SK-N-SH (cell line): ENCODE measurements at regions not wholly inside any gene's neighbourhood (a gene's known extent, or its start where the extent isn't known, plus 50 kb on each side); places are given as distances from the start of the nearest gene placed in this dataset.

Experiments
- CTCF ChIA-PET: fragments of 300-600, 350-600 bp; formaldehyde crosslinking; extraction: SDS; loops from one replicate; lab custom pipeline; 2021; lab: Yijun Ruan, JAX
- POLR2A ChIA-PET: fragments of 350-600 bp; sonication (Branson Sonifier 250); formaldehyde crosslinking; extraction: SDS; loops from one replicate; lab custom pipeline; 2020; ENCODE audit warnings: antibody characterized with exemption, inconsistent platforms; lab: Yijun Ruan, JAX
- DNase-seq: peaks from one replicate; pipeline ENCODE4 v3.0.0; 2012
- H2AFZ ChIP-seq: fragments of 200-600 bp; sonication (generic); 2 replicates; pipeline ENCODE4 v1.8.1; 2016; ENCODE audit warnings: antibody characterized with exemption, mild to moderate bottlenecking, low read depth
- H3F3A ChIP-seq: fragments of 200-600 bp; sonication (generic); replicated peaks from 2 replicates; pipeline ENCODE3; 2016; ENCODE audit warnings: antibody characterized with exemption, mild to moderate bottlenecking; ENCODE audit not compliant: insufficient read depth
- H3K27ac ChIP-seq, 2 experiments: fragments of 200-500 bp in 1 of 2; fragments of 200-600 bp in 1 of 2; sonication (Bioruptor generic) in 1 of 2; sonication (generic), shearing (Covaris generic) in 1 of 2; 2 replicates each; pipeline versions ENCODE4 v1.5.1 to v1.6.1; 2014 to 2016; ENCODE audit warnings: low read depth in 2 of 2, inconsistent platforms in 1 of 2, low read length in 1 of 2, mild to moderate bottlenecking in 1 of 2, mixed read lengths in 1 of 2
- H3K27me3 ChIP-seq: fragments of 200-600 bp; sonication (generic), shearing (Covaris generic); 2 replicates; pipeline ENCODE4 v1.6.1; 2016; ENCODE audit warnings: mixed run types; ENCODE audit not compliant: insufficient read depth
- H3K36me3 ChIP-seq, 2 experiments: fragments of 200-500 bp in 1 of 2; fragments of 200-600 bp in 1 of 2; sonication (Bioruptor generic) in 1 of 2; sonication (generic) in 1 of 2; replicated peaks in 1 of 2; 2 replicates each; pipeline versions ENCODE3 to v1.5.1; 2014 to 2016; ENCODE audit warnings: low read length in 1 of 2, mild to moderate bottlenecking in 1 of 2; ENCODE audit not compliant: insufficient read depth in 2 of 2, control insufficient read depth in 1 of 2
- H3K4me1 ChIP-seq, 2 experiments: fragments of 200-500 bp in 1 of 2; fragments of 200-600 bp in 1 of 2; sonication (Bioruptor generic) in 1 of 2; sonication (generic), shearing (Covaris generic) in 1 of 2; 2 replicates each; pipeline versions ENCODE4 v1.5.1 to v1.6.1; 2014 to 2016; ENCODE audit warnings: low read depth in 1 of 2, low read length in 1 of 2, mixed run types in 1 of 2; ENCODE audit not compliant: insufficient read depth in 2 of 2, control insufficient read depth in 1 of 2
- H3K4me2 ChIP-seq: fragments of 200-600 bp; sonication (generic), shearing (Covaris generic); 2 replicates; pipeline ENCODE4 v1.6.1; 2017; ENCODE audit warnings: mixed run types
- H3K4me3 ChIP-seq, 2 experiments: fragments of 200-500 bp in 1 of 2; fragments of 200-600 bp in 1 of 2; sonication (Bioruptor generic) in 1 of 2; sonication (generic), shearing (Covaris generic) in 1 of 2; 2 replicates each; pipeline versions ENCODE4 v1.5.1 to v1.8.1; 2014 to 2016; ENCODE audit warnings: low read depth in 2 of 2, inconsistent platforms in 1 of 2, low read length in 1 of 2, mild to moderate bottlenecking in 1 of 2, mixed read lengths in 1 of 2, moderate library complexity in 1 of 2
- H3K79me2 ChIP-seq: fragments of 200-600 bp; sonication (generic); 2 replicates; pipeline ENCODE4 v1.8.1; 2017; ENCODE audit warnings: mild to moderate bottlenecking; ENCODE audit not compliant: insufficient read depth
- H3K9ac ChIP-seq: fragments of 200-600 bp; sonication (generic); 2 replicates; pipeline ENCODE4 v1.6.1; 2017; ENCODE audit warnings: mixed run types
- H3K9me2 ChIP-seq: fragments of 200-600 bp; sonication (generic); 2 replicates; pipeline ENCODE4 v1.6.1; 2017; ENCODE audit warnings: mixed run types
- H3K9me3 ChIP-seq: fragments of 200-600 bp; sonication (generic); 2 replicates; pipeline ENCODE4 v1.6.1; 2017; ENCODE audit warnings: mixed run types, mild to moderate bottlenecking, moderate library complexity
- H4K20me1 ChIP-seq: fragments of 200-600 bp; sonication (generic); 2 replicates; pipeline ENCODE4 v1.6.1; 2017; ENCODE audit warnings: mild to moderate bottlenecking, mixed run types; ENCODE audit not compliant: insufficient read depth
- FOSL2 ChIP-seq: IDR thresholded peaks from 2 replicates; pipeline ENCODE4 v1.4.0; 2012; ENCODE audit warnings: low read depth, mild to moderate bottlenecking, moderate library complexity, borderline replicate concordance
- FOXJ3 ChIP-seq: sonication (generic); formaldehyde crosslinking; IDR thresholded peaks from 2 replicates; pipeline ENCODE4 v1.5.1; 2020; ENCODE audit warnings: mild to moderate bottlenecking, missing genetic modification reagents
- FOXM1 ChIP-seq: IDR thresholded peaks from 2 replicates; pipeline ENCODE4 v1.4.0; 2012; ENCODE audit warnings: low read depth, mild to moderate bottlenecking
- GATA2 ChIP-seq: sonication (generic); formaldehyde crosslinking; IDR thresholded peaks from 2 replicates; pipeline ENCODE4 v1.5.0; 2020; ENCODE audit warnings: mild to moderate bottlenecking, missing genetic modification reagents
- MEF2A ChIP-seq: IDR thresholded peaks from 2 replicates; pipeline ENCODE4 v1.4.0; 2012; ENCODE audit warnings: low read depth, borderline replicate concordance
- MXI1 ChIP-seq: IDR thresholded peaks from 2 replicates; pipeline ENCODE4 v1.6.1; 2012; ENCODE audit warnings: mild to moderate bottlenecking, low read depth, low read length, improper control_type of control experiment
- NFIC ChIP-seq: IDR thresholded peaks from 2 replicates; pipeline ENCODE4 v1.4.0; 2012; ENCODE audit warnings: borderline replicate concordance
- RCOR1 ChIP-seq: fragments of 150-350 bp; IDR thresholded peaks from 2 replicates; pipeline ENCODE4 v1.6.1; 2017; ENCODE audit warnings: antibody characterized with exemption, low read length
- RFX5 ChIP-seq: IDR thresholded peaks from 2 replicates; pipeline ENCODE4 v1.6.1; 2012; ENCODE audit warnings: mild to moderate bottlenecking, improper control_type of control experiment, low read length
- RXRA ChIP-seq: IDR thresholded peaks from 2 replicates; pipeline ENCODE4 v1.4.0; 2012; ENCODE audit warnings: low read depth, mild to moderate bottlenecking, borderline replicate concordance
- SMC3 ChIP-seq: IDR thresholded peaks from 2 replicates; pipeline ENCODE4 v1.6.1; 2012; ENCODE audit warnings: low read depth, low read length, improper control_type of control experiment
- TAF1 ChIP-seq: IDR thresholded peaks from 2 replicates; pipeline ENCODE4 v1.6.1; 2012; ENCODE audit warnings: low read depth, mild to moderate bottlenecking, low read length, moderate library complexity, borderline replicate concordance
- TEAD4 ChIP-seq: IDR thresholded peaks from 2 replicates; pipeline ENCODE4 v1.4.0; 2012; ENCODE audit warnings: mild to moderate bottlenecking, borderline replicate concordance; ENCODE audit not compliant: insufficient read depth
- USF1 ChIP-seq: IDR thresholded peaks from 2 replicates; pipeline ENCODE4 v1.4.0; 2012; ENCODE audit warnings: low read depth, borderline replicate concordance
- WGBS: methylation state at CpG from one replicate; pipeline ENCODE4 v1.1.6; 2017; ENCODE audit warnings: low lambda C conversion rate; 5-methylcytosine and 5-hydroxymethylcytosine counted together
- TF ChIP-seq, protein P1 (sequence below): IDR thresholded peaks from 2 replicates; pipeline ENCODE4 v1.4.0; 2012; ENCODE audit warnings: low read depth
- TF ChIP-seq, protein P2 (sequence below): fragments of 150-350 bp; IDR thresholded peaks from 2 replicates; pipeline ENCODE4 v1.6.1; 2017; ENCODE audit warnings: antibody characterized with exemption, low read length, low read depth, borderline replicate concordance

GRCh38 chr1:2867087-2867425 is 65.6 kb upstream of the TTC34 start:
- 11% methylated on average over 9 of the region's 11 CpGs for WGBS
- POLR2A ChIA-PET: no interaction called here
- H3K9me3 ChIP-seq: no peaks in the 10 kb centered on the region

DNA sequence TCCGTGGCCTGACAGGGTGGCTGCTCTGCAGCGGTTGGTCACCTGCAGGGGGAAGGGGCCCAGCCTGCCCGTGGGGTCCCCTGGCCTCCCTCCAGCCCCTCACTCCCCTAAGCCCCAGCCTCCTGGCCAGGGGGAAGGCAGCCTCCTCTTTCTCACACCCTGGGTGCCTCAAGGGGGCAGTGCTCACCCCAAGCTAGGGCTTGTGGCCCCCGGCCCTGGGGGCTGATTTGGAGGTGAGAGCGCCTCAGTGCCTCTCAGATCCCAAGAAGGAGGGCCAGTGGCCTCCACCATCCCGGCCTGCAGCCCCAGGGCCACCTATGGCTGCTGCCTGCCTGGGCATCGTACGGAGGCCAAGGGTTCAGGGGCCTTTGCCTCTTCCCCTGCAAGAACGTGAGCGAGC is 66.4 kb upstream of the TTC34 start:
- Histone ChIP-seq H4K20me1 (no peaks in the 10 kb centered on the region), H3K36me3 (no peaks in the 10 kb centered on the region), H2AFZ (no peak overlapping the region), H3K27me3 (no peaks in the 10 kb centered on the region), H3F3A (no peaks in the 10 kb centered on the region), H3K4me3 (no peak overlapping the region), H3K9me3 (no peaks in the 10 kb centered on the region), H3K4me2 (no peak overlapping the region), H3K79me2 (no peaks in the 10 kb centered on the region), H3K9me2 (no peaks in the 10 kb centered on the region), H3K4me1 (no peaks in the 10 kb centered on the region), H3K9ac (no peak overlapping the region), H3K27ac (no peak overlapping the region)
- CTCF ChIA-PET: no interaction called here
- POLR2A ChIA-PET: no interaction called here
- TF ChIP-seq FOSL2: no peak
- TF ChIP-seq, protein P1, sequence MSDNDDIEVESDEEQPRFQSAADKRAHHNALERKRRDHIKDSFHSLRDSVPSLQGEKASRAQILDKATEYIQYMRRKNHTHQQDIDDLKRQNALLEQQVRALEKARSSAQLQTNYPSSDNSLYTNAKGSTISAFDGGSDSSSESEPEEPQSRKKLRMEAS: no peak
- no peak for TF ChIP-seq USF1
- TF ChIP-seq GATA2 (CRISPR knock-in tag): no peak
- no peak for TF ChIP-seq RFX5
- TF ChIP-seq TEAD4: no peak
- TF ChIP-seq FOXM1: no peak
- TF ChIP-seq TAF1: no peak
- TF ChIP-seq NFIC: no peak
- no peak for TF ChIP-seq MXI1
- no peak for TF ChIP-seq MEF2A
- no peak for TF ChIP-seq FOXJ3 (CRISPR knock-in tag)
- TF ChIP-seq RCOR1: no peak
- TF ChIP-seq, protein P2, sequence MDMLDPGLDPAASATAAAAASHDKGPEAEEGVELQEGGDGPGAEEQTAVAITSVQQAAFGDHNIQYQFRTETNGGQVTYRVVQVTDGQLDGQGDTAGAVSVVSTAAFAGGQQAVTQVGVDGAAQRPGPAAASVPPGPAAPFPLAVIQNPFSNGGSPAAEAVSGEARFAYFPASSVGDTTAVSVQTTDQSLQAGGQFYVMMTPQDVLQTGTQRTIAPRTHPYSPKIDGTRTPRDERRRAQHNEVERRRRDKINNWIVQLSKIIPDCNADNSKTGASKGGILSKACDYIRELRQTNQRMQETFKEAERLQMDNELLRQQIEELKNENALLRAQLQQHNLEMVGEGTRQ: no peak
- no peak for TF ChIP-seq SMC3
- WGBS: 0% methylated on average over 3 of the region's 10 CpGs
- DNase-seq: no peak

More at GRCh38 chr1:2867087-2867425, 65.6 kb upstream of the TTC34 start:
- Histone ChIP-seq H3K4me2 (no peak overlapping the region), H3F3A (no peaks in the 10 kb centered on the region), H3K79me2 (no peaks in the 10 kb centered on the region), H4K20me1 (no peaks in the 10 kb centered on the region), H2AFZ (no peak overlapping the region), H3K4me1 (no peaks in the 10 kb centered on the region), H3K36me3 (no peaks in the 10 kb centered on the region), H3K27me3 (no peaks in the 10 kb centered on the region), H3K4me3 (no peak overlapping the region), H3K9me2 (no peaks in the 10 kb centered on the region), H3K27ac (no peak overlapping the region), H3K9ac (no peak overlapping the region)
- DNase-seq: no peak
- CTCF ChIA-PET: interaction anchor here (1.3 kb wide), 1 partner anchor 9 kb away, joined by 5 read pairs; no protein-coding TSS in a partner anchor
- no peak for TF ChIP-seq RXRA
- TF ChIP-seq NFIC: no peak
- no peak for TF ChIP-seq MEF2A
